NCI-H446 treated with DMSO at 0.1 percent for 48 hours (cell line): ENCODE measurements at regions not wholly inside any gene's neighbourhood (a gene's known extent, or its start where the extent isn't known, plus 50 kb on each side); places are given as distances from the start of the nearest gene placed in this dataset.

Experiments used
- DNase-seq: peaks from one replicate; lab custom pipeline; 2025; lab: John Stamatoyannopoulos, UW

DNA sequence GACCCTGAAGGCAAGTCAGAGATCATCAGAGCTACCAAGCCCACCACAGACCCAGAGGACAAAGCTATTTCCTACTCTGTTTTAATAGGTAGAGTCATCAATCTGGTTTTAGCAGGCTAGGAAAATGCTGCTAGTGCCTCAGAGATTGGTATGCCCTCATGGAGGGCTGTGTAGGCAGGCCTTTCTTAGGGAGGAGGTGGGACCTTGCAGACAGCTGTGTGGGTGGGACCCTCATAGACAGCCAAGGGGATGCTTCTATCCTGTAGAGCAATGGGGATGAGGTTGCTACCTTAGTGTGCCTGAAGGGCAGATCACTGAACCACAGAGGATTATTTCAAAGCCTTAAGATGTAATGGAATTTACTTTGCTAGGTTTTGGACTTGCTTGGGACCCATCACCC, 534.9 kb upstream of the KLF12 start:
- DNase-seq: no peak

DNA sequence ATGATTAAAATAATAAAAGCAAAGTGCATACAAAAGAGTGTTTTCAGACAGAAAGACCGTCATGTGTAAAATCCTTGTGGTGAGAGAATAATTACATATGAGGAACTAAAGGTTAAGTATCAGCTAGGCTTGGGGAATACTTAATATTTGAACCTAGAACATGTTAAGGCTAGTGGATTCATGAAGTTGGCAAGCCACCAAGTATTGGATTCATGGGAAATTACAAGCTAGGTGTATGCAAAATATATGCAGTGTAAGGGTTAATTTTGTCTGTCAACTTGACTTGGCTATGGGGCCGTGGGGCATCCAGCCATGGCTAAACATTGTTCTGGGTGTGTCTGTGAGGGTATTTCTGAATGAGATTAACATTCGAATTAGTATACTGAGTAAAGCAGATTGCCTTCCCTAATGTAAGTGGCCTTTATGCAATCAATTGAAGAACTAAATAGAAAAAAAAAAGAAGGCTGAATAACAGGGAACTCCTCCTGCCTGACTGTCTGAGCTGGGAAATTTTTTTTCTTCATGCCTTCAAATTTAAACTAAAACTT, 533.5 kb upstream of the KLF12 start:
- DNase-seq: no peak

DNA sequence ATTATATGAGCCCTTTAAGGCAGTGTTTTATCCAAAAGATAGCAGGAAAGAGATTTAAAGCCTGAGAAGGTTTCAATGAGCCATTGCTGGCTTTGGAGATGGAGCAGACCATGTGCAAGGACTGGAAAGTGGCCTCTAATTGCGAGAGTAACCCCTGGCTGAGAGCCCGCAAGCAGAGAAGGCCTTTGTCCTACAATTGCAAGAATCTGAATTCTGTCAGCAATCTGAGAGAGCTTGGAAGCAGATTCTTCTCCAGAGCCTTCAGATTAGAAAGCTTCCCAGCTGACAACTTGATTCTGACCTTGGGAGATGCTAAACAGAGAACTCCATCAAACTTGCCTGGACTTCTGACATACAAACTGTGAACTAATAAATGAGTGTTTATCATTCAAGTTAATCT, 528.7 kb upstream of the KLF12 start:
- DNase-seq: no peak

DNA sequence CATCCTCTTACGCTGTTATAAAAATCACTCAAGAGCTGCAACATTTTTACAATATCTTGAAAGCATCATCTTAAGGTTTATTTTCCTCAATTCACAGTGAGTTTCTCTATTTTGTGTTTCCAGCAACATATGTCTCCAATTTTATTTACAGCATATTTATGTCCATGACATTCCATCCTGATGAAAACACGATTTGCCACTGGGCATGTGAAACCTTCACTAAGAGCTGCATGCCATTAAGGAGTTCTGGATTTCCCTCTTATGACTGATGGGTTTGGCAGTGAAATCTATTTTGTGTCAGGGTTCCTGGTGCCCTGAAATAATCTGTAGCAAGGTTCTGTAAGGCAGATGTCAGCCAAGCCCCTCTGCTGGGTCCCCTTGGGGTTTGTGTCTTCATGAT, 527.6 kb upstream of the KLF12 start:
- DNase-seq: no peak

DNA sequence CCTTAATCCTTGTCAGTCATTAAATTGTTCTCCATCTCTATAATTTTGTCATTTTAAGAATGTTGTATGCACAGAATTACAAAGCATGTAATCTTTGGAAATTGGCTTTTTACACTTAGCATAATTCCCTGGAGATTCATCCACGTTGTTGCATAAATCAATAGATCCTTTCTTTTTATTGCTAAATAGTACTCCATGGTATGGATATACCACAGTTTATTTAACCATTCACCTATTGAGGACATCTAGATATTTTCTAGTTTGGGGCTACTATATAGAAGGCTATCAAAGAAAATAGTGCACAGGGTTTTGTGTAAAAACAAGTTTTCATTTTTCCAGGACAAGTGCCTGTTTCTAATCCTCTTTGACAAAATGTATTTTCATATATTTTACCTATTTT, 523.6 kb upstream of the KLF12 start:
- DNase-seq: no peak

DNA sequence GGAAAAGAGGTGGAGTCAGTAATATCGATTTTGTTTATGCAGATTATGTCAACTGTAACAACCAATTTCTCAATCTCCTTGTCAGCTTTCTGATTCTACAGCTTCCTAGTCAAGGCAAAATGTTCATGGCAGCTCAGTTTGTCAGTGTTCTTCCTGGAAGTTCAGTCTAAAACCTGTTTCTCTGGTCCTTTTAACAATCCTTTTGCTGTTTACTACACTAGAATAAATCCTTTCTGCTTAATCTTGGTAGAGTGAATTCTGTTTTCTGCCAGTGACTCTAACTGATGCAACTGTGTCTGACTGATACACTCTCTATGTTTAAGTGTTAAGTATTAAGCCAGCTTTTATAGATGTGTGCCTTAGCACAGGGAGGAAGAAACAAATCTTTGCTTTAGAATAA, 516.9 kb upstream of the KLF12 start:
- no peak for DNase-seq

DNA sequence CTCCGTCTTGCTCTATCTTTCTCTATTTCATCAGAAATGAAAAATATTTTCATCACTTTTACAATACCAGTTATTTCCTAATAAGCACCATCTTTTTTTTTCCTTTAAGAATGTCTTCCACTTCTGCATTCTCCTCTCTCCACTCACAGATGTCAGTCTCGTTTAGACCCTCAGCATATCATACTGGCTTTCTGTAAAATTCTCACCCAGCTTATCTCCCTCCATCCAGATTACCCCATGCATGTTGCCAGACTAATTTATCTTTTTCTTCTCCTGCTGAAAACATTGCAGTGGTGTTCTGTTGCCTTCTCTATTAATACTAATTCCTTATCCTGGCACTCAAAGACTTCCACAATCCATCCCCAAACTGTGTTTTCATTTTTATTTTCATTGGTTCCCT, 513.8 kb upstream of the KLF12 start:
- DNase-seq: no peak

DNA sequence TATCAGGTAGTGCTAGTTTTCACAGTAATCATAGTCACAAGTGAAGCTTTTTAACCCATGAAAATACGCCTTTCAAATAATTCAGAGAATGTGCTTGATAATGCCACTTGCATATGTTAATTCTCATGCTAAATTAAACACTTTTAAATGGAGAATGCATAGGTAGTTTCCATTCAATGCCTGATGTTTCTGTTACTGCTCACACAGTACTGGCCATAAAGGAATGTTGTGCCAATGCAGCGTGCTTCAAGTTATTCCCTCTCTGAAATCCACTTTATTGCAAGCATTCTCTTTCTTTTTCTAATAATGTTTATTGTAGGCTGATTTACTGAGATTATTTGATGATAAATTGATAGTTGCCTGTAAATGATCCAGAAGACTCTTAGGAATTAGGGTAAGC, 513.0 kb upstream of the KLF12 start:
- DNase-seq: no peak

DNA sequence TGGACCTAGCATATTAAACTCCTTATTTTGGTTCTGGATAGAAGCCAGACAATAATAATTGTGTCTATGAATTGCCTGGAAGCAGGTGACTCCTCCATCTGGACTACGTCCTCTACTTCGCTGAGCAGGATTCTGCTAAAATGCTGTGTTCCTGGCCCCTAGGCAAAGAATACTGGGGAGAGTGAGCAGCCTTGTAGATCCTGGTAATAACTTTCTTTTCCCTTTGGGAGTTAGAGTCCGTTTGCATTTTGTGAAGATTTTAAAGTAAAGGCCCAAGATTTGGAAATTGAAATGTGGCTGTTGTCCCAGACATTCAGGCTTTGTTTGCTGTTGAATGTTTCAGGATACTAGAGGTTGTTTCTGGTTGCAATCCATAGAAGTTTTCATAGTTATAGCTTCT, 511.9 kb upstream of the KLF12 start:
- no peak for DNase-seq

DNA sequence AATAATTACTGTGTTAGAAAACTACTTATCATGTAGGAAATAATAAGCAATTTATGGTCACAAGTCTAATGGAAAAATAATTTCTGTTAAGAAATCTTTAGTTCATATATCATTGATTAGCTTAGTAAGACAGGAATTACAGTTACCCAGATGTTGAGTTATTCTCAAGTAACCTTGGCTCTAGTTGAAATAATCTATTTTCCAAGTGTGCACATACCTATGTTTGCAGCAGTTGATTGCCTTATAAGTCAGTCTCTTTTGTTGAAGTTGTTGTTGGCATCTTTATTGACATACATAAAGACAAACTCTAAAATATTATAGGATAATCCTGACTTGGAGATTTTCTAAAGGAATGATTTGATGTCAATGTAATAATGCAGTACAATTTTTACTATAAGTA, 511.4 kb upstream of the KLF12 start:
- DNase-seq: no peak

DNA sequence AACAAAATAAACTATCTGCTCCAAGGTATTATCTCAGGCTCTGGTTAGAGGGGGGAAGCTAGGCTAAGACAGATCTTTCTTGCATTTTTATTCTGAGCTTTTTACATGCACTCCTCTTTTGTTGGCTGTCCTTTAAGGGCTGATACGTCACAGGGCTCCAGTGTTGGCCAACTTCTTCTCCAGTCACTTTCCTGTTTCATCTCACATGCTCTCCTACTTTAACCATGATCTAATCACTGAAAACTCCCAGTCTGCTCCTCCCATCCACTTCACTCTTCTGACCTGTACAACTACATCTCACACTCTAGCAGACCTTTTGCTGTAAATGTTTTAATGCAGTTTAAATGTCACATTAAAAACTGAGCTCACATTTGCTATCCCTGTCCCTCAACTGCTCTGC, 510.0 kb upstream of the KLF12 start:
- no peak for DNase-seq

DNA sequence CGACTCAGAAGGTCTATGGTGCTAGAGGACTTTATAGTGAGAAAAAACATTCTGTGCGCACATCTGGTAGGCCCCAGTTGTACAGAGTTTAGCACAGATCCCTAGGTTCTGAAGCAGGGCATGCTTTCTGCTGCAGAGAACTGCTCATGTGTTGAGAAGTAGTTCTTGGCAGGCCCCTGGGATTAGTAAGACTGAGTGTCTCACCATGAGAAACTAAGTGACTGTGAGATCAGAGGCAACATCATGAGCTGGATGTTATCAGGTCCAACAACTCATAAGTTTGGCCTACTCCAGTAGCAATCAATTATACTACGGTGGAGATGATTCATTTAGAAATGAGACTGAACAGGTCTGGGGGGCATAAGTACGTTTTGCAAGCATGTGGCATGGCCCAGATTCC, 507.4 kb upstream of the KLF12 start:
- DNase-seq: no peak

DNA sequence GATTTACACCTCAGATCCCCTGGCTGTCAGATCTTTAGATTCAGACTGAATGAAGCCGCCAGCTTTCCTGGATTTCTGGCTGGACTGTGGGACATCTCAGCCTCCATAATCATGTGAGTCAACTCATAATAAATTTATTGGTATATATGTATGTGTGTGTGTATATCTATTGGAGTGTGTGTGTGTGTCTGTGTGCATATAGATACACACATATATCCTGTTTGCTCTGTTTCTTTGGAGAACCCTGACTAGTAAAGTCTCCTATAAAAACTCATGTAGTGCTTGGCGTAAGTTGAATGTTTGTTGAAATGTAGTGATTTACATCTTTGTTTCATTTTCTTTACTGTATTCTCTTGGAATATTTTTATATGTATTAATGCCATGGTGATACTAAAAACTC, 499.5 kb upstream of the KLF12 start:
- no peak for DNase-seq

DNA sequence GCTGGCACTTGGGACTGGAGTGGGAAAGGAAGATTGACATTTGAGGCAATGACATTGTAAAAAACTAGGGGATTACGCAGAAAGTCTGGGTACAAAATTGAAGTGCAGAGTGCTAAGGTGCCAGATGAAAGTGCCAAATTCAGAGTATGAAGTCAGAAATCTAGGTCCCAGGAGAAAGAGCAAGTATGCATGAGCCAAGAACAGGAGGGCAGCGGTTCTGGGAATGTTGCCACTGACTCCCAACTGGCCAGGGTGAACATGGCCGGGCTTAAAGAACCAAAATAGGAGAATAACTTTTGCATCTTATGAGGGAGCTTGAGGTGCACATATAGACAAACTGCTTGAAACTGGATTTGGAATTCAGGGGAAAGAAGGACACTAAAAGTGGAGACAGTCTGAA, 495.8 kb upstream of the KLF12 start:
- no peak for DNase-seq

DNA sequence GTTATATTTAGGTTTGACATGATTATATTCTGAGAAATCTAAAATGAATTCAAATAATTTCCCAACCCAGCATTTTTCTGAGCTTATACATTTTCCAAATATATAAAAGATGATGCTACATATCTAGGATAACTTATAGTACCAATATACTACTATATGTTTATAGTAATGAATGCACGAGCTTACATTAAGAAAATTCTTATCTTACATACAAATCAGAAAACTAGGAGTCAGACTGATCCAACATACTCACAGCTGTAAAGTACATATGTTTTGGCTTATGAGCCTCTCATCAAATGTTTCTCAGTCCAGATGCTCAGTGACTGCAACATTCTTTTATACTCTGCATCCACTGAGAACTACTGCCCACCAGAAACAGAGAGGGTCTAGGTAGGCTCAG, 491.3 kb upstream of the KLF12 start:
- DNase-seq: no peak

DNA sequence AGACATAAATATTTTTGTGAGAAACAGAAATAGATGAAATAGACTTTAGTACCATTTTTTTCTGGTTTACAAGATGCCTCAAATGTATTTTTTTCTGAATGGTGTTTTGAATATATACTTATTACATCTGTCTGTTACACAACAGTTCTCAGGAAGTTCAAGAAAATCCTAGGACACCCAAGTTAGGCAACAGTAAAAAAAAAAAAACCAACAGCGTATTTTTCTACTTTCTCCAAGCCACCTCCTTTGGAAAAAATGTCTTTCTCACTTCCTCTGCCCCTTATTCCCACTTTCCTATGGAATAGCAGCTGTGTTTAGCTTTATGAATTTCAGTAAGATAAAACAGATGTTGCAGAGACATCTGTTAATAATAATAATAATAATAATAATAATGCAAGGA, 489.6 kb upstream of the KLF12 start:
- no peak for DNase-seq

DNA sequence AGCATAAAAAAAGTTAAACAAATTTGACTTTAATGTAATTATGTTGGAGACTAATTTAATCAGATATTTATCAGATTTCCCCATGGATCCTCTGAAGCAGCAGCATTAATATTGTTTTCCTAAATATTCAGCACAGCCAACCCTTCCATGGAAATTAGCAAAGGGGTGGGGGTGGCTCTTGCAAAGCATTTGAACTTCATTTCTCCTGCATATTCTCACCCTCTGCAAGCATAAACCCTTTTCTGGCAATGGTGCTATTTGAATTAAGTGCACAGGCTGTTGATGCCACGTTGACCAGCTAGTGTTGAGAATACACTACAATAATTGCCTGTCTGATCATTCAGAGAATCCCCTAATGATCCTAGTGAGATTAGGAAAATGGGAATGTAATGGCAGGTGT, 488.1 kb upstream of the KLF12 start:
- no peak for DNase-seq

DNA sequence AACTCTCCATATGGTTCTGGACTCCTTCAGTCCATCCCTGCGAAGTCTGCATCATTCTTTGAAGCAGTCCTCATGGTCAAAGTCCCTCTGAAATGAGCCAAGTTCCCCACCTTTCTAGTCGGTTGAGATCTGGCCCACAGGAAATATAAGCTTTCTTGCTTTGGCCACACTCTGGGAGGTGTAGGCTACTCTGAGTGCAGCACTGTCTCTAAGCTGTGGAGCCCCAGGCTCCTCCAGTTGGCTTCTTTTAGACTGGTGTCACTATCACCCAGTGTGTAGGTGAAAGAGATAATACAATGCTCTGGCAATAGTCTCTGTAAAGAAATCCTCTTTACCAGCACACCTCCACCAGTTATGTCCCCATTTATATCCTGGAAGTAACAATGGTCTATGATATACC, 486.5 kb upstream of the KLF12 start:
- DNase-seq: no peak

DNA sequence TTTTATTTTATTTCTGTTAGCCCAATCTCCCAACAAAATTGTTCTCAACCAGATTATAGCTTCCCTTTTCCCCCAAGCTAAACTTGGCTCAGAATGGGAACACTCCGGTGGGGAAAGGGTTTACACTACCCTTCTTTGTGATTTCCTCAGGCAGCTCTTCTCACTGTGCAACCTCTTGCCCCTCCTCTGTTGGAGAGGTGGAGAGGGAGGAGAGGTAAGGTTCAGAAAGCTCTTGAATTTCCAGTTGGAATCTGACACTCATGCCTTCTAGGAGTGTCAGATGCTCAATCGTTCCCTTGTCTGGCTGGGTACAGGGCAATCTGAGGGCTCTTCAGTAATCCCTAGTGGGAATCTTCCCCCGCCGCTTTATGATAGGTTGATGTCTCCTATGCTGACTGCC, 486.1 kb upstream of the KLF12 start:
- DNase-seq: no peak

DNA sequence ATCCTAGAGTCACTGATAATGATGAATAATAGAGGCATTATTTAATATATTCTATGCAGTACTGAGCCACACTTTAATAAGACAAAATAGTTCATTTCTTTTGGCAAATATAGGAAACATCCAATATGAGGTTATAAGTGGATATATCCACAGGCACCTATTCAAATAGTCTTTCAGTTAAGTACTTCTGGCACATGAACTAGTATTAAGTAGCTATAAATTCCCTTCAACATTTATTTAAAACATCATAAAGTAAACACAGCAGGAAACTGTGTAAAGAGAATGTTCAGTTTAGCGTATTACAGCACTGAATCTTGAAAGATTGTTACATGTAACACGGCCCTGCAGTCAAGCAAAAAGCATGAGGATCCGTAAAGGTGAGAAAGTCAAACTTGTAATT, 463.3 kb upstream of the KLF12 start:
- DNase-seq: no peak

DNA sequence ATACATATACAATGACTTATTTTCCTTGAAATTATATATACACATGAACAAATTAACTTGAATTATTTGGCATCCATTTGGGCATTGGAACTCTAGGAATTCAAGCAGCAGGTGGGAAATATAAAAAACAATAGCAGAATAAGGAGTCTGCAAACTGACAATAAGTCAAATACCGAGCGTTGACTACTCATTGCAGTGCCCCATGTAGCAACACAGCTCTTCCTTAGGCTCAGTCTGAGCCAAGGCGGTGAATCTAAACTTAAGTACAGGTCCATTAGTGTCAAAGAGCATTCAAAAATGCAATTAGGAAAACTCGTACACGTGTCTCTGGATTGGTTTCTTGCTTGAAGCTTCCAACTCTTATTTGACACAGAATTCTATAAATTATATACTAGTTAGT, 462.5 kb upstream of the KLF12 start:
- DNase-seq: no peak

DNA sequence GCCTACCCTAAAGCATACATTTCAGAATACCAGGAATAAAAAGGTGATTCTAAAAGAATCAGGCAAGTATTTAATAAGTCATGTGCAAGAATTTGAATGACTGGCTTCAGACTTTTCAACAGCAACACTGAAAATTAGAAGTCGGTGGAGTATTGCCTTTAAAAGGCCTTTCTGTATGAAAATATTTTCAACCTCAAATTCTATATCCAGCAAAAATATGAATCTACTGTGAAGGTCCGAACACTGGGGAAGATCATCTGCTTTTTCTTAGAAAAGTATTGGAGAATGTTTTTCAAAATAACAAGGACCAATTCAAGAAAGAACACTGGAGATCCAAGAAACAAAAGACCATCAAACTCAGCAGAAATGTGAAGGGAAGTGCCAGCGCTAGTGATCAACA, 459.5 kb upstream of the KLF12 start:
- DNase-seq: no peak

DNA sequence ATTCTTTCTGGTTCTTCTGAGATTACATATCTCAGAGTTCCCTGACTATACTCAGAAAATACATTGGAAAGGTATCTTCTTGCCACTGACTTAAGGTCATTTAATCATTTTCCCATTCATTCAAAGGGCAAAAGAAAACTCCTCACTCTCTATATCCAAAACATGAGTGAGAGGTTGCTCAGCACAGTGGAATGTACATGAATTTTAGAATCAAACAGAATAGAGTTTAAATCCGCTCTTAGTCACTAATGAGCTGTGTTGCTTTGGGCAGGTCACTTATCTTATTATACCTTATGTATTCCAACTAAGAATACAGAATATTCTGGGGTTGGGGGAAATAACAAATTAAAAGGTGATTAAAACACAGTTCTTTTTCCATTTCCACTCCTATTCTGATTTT, 452.6 kb upstream of the KLF12 start:
- no peak for DNase-seq

DNA sequence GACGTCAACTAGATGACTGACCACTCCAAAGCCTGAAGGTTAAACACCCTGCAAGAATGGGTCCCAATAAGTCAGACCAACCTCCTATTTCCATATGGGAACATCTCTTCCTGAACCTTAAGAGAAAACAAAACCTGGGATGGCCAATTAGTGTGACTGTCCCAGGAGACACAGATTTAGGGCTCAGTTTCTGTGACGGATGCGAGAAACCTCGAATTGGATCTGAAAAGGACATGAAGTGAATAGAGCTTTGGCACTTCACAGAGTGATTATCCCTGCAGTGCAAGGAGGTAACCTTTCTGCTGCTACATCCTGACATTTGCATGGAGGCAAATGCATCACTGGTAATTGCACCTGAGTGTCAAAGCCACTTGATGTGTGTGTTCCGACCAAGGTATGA, 442.2 kb upstream of the KLF12 start:
- DNase-seq: no peak

DNA sequence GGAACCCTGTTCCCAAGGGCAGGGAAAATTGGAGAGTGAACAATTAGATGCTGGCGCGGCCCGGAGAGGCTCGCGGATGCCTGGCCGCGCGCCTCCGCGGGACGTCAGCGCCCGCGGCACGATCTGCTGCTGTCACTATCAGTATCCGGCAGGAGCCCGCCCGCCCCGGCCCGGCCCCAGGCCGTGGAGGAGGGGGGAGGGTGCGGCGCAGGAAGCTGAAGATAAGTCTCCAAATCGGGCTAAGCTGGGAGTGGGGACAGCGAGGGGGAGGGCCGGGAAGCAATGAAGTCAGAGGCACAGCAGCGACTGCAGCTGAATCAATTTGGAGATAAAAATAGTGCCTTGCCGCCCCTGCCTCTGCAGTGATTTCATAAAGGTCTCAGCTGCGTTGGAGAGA, 441.5 kb upstream of the KLF12 start:
- no peak for DNase-seq
